ENCODE measurements at regions not wholly inside any gene's neighbourhood (a gene's known extent, or its start where the extent isn't known, plus 50 kb on each side); places are given as distances from the start of the nearest gene placed in this dataset.

- no peak for TF ChIP-seq CREB1 (IDR thresholded peaks at IDR 0.05)
- TF ChIP-seq CREB1 (CRISPR knock-in tag; IDR thresholded peaks at IDR 0.05), result no peak
- TF ChIP-seq, protein P1, sequence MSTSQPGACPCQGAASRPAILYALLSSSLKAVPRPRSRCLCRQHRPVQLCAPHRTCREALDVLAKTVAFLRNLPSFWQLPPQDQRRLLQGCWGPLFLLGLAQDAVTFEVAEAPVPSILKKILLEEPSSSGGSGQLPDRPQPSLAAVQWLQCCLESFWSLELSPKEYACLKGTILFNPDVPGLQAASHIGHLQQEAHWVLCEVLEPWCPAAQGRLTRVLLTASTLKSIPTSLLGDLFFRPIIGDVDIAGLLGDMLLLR (CRISPR knock-in tag; IDR thresholded peaks at IDR 0.05), result no peak
- no peak for TF ChIP-seq DNMT1 (CRISPR knock-in tag; IDR thresholded peaks at IDR 0.05)
- no peak for TF ChIP-seq ZFX (CRISPR knock-in tag; IDR thresholded peaks at IDR 0.05; ENCODE audit: low read depth)
- TF ChIP-seq ETV5 (CRISPR knock-in tag; IDR thresholded peaks at IDR 0.05; ENCODE audit: borderline replicate concordance), result no peak
- no peak for TF ChIP-seq WIZ (CRISPR knock-in tag; IDR thresholded peaks at IDR 0.05)
Observed at GRCh38 chr1:99445486-99445885, 181.2 kb downstream of the PLPPR4 start (continued).

DNA sequence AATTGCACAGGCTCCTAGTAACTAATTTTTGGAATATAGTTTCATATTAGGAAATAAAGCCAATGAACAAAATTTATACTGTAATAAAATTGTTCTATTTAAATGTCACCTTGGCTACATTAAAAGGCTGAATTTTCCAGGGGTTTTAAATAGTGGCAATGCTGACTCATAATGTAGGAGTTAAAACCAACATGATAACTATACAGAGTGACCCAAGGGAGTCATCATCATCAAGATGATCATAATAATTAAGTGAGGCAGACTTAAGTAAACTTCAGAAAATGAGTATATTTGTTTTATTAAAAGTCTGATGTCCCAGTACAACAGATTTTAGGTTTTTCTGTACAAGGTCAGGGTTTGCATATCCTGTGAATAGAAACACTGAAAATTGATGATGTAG, 183.4 kb downstream of the PLPPR4 start:
- no peaks in the 10 kb centered on the region for H3K27me3 ChIP-seq (ENCODE audit: control insufficient read depth in 1 of 2, insufficient read depth in 2 of 2, low read length in 2 of 2)
- H3K79me2 ChIP-seq (ENCODE audit: insufficient read depth, low read length), result no peaks in the 10 kb centered on the region
- intact Hi-C loops (cut with micrococcal nuclease; ENCODE audit: unreplicated experiment) (no loop called here), in situ Hi-C loops (cut with HindIII; ENCODE audit: extremely low pct_ligation_motif_present, low pct_unique_long_range_greater_than_20kb) (no loop called here)
- POLR2A ChIA-PET, result no interaction called here
- no peak for FAIRE-seq
- no peak overlapping the region for H2AFZ ChIP-seq (ENCODE audit: low read length)
- no peak overlapping the region for H3K4me3 ChIP-seq (replicated peaks in 1 of 3; ENCODE audit: insufficient read depth in 1 of 3, low read depth in 2 of 3, low read length in 3 of 3)
- BruUV-seq (replicated peaks), result no TSS peak
- H3K9me3 ChIP-seq (ENCODE audit: low read length), result no peaks in the 10 kb centered on the region
- no peak overlapping the region for H3K4me2 ChIP-seq (ENCODE audit: low read depth, low read length)
- no peak for TF ChIP-seq NONO (IDR thresholded peaks at IDR 0.05)
- TF ChIP-seq NONO (CRISPR knock-in tag; conservative IDR thresholded peaks at IDR 0.05), result no peak
- TF ChIP-seq BRF2 (CRISPR knock-in tag; IDR thresholded peaks at IDR 0.05), result no peak
- no peak for TF ChIP-seq ZNF589 (CRISPR knock-in tag; conservative IDR thresholded peaks at IDR 0.05)
- no peak for TF ChIP-seq SCMH1 (CRISPR knock-in tag; IDR thresholded peaks at IDR 0.05; ENCODE audit: borderline replicate concordance)
- peak in 1 of 2 experiments; percentile 45; a peak in 3 of 4 replicates for TF ChIP-seq MAFK (conservative IDR thresholded peaks at IDR 0.05 in 1 of 2, IDR thresholded peaks at IDR 0.05 in 1 of 2; ENCODE audit: low read length in 2 of 2)
- no peaks in the 10 kb centered on the region for H4K20me1 ChIP-seq (ENCODE audit: insufficient read depth, low read length)
- H3K9ac ChIP-seq (ENCODE audit: insufficient read depth, low read depth, low read length), result no peak overlapping the region
- H3K4me1 ChIP-seq (ENCODE audit: insufficient read depth, low read length), result no peaks in the 10 kb centered on the region
- CTCF ChIA-PET (ENCODE audit: low intra/inter-chr PET ratio, low total read pairs), result no interaction called here
- no peak overlapping the region for H3K27ac ChIP-seq (ENCODE audit: extremely low read length, insufficient read depth, low read length)
- no peak for ATAC-seq
- no peaks in the 10 kb centered on the region for H3K36me3 ChIP-seq (replicated peaks in 1 of 2; ENCODE audit: control insufficient read depth in 1 of 2, insufficient read depth in 2 of 2, low read length in 2 of 2)
- no peak for DNase-seq (ENCODE audit: low spot score)
